GM12874 (cell line): ENCODE measurements at regions not wholly inside any gene's neighbourhood (a gene's known extent, or its start where the extent isn't known, plus 50 kb on each side); places are given as distances from the start of the nearest gene placed in this dataset.

ENCODE experiments used
- CTCF ChIP-seq: IDR thresholded peaks from 2 replicates; pipeline ENCODE4 v1.5.1; 2011; ENCODE audit warnings: low read depth, mild to moderate bottlenecking, control low read depth, low read length, moderate library complexity; ENCODE audit not compliant: insufficient read depth

DNA sequence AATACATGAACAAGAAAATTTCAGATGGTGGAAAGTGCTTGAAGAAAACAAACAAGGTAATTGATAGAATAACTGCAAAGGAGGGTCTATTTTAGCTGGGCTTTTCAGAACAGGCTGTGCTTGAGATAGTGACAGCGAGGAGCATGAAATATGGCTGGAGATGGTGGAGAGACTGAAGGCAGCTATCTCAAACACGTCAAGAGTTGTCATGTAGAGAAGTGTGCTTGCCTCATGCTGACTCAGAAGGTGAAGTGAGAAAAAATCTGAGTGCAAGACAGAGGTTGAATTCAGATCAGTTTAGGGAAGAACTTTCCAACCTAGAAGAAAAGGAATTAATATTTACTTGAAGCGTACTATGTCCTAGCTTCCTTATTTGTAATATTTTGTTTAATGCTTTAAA is 115.5 kb upstream of the RANBP3L start:
- no peak for TF ChIP-seq CTCF

GRCh38 chr5:36417668-36418067 is 116.0 kb upstream of the RANBP3L start:
- no peak for TF ChIP-seq CTCF

- no peak for TF ChIP-seq CTCF
Observed at GRCh38 chr5:36418152-36418979, 116.7 kb upstream of the RANBP3L start.

- TF ChIP-seq CTCF, result no peak
Observed at GRCh38 chr5:36421256-36421655, 119.6 kb upstream of the RANBP3L start.

GRCh38 chr5:36422952-36423351 is 121.2 kb upstream of the RANBP3L start:
- no peak for TF ChIP-seq CTCF

- TF ChIP-seq CTCF, result no peak
Observed at GRCh38 chr5:36423578-36424307, 122.0 kb upstream of the RANBP3L start.

DNA sequence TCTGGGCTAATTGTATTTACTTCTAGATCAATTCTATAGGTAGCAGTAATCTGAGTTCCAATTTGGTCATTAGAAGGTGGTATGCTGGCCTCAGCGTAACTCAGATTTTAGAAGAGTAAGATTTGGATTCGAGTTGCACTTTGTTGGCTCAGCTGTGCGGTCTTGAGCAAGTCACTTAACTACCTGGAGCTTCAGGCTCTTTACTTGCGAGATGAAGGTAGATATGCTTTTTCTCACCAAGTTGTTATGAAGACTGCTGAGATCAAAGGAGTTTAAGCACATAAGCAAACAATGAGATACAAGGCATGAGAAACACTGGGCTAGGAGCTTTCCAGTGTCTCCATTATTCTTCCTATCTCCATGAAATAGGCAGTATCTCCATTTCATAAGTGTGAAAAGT is 133.8 kb upstream of the RANBP3L start:
- TF ChIP-seq CTCF, result no peak
